NCI-H1105 treated with DMSO at 0.1 percent for 48 hours (cell line): ENCODE measurements at regions not wholly inside any gene's neighbourhood (a gene's known extent, or its start where the extent isn't known, plus 50 kb on each side); places are given as distances from the start of the nearest gene placed in this dataset.
A peak's percentile ranks its signal among the peaks of the same experiment; 100 is the strongest.
"Not testable (repeated sequence)": the region's sequence is repeated elsewhere in the genome, so short reads cannot be mapped to it uniquely, and the experiment has no call there.

Source experiments
- DNase-seq: peaks from one replicate; lab custom pipeline; 2025; lab: John Stamatoyannopoulos, UW

DNA sequence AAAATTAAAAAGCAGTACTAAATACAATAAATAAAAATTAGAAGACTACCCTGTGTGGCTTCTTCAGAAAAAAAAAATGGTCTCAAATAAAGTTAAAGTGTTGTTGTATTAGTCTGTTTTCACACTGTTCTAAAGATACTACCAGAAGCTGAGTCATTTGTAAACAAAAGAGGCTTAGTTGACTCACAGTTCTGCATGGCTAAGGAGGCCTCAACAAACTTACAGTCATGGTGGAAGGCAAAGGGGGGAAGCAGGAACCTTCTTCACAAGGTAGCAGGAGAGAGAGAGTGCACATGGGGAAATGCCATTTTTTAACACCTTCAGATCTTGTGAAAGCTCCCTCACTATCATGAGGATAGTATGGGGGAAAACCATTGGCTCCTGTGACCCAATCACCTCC, 612.8 kb downstream of the RNF144A start:
- no peak for DNase-seq

DNA sequence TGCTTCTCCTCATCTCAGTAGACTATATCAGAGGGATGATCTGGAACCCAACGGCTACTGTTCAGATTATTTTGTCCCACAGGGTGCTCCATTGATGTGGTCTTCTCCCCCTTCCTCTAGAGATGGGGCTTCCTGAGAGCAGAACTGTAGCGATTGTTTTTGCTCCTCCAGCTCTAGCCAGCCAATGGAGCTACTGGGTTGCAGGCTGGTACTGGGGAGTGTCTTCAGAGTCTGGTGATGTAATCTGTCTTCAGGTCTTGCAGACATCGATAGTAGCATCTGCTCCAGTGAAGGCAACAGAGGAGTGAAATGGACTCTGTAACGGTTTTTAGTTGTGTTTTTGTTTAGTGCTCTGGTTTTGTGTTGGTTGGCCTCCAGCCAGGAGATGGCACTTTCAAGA, 621.9 kb downstream of the RNF144A start:
- DNase-seq = no peak

DNA sequence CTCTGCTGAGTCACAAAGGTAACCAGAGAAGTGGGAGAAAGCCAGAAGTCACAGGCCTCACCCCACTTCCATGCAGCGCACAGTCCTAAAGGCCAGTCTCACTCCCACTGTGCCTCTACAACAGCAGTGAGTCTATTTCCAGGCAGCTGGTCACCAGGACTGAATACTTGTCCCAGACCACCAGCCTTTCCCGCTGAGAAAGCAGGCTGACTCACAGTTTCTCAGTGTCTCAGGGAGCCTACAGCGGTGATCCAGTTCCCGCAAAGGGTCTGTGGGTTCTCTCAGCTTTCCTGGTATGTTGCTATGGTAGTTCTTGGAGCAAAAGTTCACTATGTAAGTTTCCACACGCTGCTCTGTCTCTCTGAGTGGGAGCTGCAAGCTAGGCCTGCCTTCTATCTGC, 622.5 kb downstream of the RNF144A start:
- no peak for DNase-seq

DNA sequence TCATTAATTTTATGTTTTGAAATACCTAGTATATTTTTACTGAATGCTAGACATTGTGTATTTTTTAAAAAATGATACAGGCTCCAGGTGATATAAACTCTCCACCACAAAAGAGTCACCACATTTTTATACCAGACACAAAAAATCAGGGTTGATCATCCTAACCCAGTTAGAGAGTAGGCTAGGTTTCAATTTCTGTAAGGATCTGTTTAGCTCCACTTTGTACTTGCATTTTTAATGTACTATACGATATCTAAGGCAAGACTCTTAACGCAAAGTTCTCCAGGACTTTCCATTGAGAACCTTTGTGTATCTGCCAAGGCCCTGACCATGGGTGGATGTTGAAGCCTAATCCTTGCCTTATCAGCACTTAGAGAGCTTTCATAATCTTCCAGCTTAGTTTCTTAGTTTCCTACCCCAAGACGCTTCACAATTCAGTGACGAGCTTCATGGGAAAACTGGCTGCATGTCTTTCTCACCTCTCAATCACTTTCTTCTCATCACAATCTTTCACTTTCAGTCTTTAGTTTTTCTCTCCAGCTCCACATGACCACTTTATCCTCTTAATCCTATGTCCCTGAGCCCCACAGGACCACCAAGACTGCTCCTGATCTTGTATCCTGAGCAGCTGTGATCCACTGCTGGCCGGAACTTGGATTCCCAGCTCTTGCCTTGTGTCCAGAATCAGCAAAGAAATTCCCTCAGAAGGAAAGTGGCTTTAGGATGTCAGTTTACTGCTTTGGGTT, 635.8 kb downstream of the RNF144A start:
- no peak for DNase-seq

DNA sequence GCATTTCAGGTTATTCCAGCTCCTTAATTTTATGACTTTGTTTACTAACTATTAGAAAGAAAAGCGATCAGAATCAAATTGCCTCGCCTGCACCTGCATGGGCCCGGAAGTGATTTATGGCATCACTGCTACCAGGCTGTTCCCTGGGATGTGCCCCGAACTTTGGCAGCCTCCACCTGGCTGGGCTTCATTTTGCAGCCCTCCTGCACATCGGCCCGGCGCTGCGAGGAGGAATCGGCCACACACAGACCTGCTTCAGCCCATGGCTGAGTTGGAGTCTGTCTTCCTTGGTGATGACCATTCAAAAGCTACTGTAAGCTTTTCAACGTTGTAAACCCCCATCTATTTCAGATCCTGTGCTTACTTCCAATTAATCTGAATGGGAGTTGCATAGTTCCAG, 638.0 kb downstream of the RNF144A start:
- DNase-seq = peak; percentile 87

DNA sequence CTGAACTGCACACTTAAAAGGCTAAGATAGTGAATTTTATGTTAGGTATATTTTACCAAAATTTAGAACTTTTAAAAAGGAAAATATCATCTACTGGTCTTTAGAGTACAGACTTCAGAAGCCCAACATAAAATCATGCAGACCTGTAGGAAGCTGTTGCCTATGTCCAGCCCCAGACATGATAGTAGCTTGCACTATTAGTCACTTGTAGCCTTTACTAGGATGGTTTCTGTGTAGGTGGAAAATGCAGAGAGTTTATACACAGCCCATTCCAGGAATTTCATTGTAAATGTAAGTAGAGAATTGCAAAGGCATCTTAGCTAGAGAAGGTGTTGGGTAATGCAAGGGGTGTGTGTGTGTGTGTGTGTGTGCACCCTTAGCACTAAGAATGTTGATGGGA, 640.2 kb downstream of the RNF144A start:
- no peak for DNase-seq

DNA sequence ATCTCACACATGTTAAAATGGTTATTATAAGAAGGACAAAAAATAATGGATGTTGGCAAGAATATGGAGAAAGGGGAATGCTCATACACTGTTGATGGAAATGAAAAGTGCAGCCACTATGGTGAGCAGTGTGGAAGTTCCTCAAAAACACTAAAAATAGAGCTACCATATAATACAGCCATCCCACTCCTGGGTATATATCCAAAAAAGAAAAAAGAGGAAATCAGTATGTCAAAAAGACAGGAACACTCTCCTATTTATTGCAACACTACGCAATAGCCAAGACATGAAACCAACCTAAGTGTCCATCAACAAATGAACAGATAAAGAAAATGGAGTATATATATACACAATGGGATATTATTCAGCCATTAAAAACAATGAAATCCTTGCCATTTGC, 642.6 kb downstream of the RNF144A start:
- no peak for DNase-seq

DNA sequence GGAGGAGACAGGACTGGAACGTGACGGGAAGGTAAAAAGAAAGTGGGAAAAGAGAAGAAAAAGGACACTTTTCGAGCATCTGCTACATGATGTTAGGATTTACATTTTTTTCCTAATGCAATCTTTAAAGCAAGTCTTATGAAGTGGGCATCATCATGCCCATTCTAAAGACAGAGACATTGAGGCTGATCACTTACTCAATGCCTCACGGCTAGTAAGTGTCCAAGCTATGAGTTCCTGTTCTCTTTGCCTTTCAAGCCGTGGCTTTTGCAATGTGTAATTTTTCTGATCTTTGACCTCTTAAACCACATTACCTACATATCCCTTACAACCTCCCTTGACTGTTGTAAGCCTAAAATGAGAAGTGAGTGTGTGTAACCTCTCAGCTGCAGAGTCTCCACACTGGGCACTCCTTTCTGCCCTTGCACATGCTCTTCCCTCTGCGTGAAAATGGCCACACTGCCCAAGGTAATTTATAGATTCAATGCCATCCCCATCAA, 649.2 kb downstream of the RNF144A start:
- DNase-seq = no peak

DNA sequence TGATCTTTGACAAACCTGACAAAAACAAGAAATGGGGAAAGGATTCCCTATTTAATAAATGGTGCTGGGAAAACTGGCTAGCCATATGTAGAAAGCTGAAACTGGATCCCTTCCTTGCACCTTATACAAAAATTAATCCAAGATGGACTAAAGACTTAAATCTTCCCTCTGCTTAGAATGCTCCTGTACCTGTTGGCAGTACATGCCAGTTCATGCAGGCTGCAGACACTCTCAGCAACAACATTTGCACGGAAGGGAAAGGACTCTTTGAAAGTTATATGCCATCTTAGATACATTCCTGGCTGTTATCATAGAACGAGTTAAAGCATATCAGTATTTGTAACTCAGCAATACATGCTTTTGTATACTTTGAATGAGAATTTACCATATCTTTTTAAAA, 649.9 kb downstream of the RNF144A start:
- not testable (repeated sequence) for DNase-seq

DNA sequence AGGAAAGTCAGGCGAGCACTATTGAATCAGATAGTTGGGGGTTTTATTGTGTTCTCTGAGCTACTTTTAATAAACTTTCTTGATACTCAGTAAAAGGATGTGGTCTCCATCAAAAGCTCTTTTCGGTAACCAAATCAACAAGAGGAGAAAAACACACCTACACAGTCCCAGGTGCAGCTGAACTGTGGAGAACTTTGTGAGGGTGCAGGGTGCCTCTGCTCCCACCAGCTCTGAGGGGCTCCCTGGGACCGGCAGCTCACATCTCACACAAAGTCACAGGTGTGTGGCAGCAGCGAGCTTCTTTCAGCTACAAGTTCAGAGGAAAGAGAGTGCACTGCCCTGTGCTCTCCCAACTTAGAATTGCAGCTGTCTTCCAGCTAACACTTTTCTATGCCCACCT, 650.4 kb downstream of the RNF144A start:
- DNase-seq = no peak

DNA sequence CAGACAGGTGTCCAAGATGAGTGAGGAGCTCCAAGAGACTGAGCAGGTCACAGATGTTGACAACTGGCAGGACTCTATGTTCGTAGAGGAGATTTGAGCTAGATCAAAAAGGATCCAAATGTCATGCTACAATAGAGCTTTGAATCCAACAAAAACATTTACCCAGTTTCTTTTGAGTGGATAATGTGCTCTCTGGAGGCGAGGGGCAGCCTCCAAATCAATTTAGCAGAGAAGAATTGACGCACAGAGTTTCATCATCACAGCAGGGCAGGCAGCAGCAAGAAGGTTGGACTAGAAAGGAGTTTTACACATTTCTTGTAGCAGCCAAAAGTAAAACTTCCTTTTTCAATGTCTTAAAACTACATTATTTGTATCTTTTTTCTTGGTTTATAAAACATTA, 653.0 kb downstream of the RNF144A start:
- no peak for DNase-seq

DNA sequence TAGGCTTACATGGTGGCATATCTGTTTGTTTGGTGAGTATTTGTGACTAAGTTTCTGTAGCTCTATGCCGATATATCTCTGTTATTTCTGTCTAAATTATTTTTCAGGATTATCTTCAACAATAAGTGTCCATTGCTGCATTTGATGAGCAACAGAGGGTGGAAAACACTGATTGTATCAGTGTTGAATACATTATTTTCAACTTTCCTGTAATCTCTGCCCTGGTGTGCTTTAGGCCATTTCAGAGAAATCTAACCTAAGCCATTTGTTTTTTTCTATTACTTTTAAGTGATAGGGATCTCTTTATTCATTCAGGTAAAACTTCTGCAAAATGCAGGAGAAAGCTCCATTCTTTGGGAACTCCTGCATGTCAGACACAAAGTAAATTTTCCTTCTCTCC, 654.5 kb downstream of the RNF144A start:
- DNase-seq = no peak

DNA sequence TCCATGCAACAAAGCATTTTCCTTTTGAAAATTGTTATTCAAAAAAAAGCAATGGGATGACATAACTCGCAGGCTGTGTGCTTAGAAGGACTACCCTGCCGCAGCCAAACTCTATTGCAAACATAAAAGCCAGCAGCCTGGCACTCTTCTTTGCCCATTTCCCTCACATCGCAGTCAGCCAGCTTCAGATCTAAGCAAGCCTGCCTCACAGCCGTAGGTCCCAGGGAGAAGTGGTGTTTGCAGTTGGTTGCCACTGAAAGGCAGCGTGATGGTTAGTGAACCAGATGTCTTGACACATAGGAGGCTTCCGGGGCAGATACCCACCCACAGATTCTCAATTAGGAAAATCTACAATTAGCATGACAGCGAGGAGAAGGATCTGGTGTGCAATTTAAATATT, 655.2 kb downstream of the RNF144A start:
- DNase-seq = no peak

DNA sequence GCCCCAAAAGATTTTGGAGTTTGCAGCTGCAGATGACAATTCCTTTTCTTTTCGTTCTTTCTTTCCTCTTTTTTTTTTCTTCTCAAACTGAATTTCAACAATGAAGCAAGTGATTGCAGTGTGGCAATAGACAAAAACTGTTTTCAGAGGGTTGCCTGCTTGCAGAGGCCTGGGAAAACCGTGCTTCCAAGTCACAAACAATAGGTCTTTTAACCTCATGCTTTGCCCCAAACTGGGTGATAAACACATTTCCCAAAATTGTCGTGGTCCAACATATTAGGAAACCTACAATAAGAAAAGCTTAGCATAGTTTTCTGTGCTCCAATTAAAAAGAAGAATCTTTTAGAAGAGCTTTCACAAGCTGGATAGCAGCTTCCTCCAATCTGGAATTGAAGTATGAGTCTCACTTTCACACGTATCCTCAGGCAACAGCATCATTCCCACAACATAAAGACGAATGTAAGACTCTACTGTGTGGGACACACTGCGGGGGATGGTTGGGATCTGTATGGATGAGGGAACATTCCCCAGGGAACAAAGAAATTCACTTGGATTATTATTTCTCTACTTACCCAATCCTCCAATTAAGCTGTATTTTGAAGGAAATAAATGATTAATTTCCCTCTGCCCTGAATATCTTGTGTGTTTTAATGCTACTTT, 656.1 kb downstream of the RNF144A start:
- DNase-seq = no peak

DNA sequence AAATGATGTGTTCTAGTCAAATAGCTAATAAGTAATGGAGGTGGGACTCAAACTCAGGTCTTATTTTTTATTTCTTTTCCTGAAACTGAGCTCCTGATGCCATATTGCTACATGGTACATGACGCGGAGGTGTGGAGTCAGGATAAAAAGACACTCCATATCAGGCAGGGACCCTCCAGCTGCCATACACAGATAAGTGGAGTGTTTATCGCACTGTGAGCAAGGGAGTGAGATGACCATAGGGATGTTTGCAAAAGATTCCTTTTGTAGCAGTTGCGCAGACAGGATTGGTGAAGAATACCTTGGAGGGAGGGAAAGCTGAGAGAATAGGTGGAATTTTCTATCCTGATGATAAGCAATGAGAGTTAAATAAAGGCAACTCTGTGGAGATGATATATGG, 657.2 kb downstream of the RNF144A start:
- DNase-seq = no peak

DNA sequence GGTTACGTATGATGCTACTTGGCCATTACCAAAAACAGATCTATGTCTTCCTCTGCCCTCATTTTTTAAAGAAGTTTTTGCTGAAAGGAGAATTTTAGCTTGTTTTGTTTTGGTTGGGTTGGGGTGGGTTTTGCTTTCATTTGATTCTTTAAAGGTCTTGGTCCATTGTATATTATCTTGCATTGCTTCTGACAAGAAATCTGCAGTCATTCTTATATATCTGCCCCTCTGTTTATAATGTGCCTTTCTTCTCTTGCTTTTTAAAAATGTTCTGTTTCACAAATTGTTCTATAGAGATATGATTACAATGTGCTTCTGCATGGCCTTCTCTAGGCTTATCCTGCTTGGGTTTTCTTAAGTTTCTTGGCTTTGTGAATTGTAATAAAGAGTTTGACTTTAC, 660.6 kb downstream of the RNF144A start:
- DNase-seq = no peak

DNA sequence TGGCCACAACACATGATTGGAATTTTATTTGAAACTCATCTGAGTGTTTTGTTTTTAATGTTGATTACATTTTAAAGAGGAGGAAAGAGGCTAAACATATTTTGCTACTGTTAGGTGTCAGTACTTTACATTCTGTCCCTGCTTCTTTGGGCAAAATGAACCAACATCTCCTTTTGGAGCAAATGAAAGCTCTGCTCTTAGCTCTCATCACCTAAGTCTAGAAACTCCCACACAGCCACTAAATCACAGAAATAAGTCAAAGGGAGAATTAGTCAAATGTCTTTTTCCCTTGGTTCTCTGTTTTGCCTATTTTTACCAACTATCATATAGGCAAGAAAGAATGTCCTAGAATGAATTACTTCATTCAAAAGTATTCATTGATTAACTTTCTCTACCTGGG, 666.8 kb downstream of the RNF144A start:
- no peak for DNase-seq

DNA sequence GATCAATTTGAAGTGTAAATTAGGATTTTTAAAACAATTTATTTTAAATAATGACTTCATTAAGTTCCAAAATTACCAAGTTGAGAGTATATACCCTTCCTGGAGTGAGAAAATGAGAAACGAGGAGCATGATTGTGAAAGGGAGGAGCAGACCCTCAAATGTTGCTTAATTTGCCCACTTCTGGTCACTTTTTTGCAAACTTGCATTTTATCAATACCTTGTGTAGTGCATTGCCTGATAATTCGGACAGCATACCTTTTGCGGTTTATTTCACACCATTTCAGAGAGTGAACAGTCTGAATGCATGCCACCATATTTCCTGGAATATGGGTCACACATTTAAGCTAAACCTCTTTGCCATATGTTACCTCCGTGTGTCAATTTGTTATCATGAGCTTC, 669.7 kb downstream of the RNF144A start:
- DNase-seq = no peak

DNA sequence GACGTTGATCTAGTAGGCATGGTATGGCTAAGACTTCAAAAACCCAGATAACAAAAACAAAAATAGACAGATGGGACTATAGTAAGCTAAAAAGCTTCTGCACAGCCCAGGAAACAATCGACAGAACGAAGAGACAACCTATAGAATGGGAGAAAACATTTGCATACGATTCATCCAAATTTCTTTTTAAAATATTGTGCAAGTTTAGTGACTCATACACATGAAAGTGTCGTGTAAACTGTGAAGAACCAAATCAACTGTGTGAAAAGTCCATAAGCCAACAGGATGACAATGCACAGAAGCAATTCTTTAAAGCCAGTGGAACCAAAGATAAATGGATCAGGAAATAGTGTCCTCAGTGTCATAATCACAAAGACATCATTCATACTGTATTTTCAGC, 671.1 kb downstream of the RNF144A start:
- no peak for DNase-seq

DNA sequence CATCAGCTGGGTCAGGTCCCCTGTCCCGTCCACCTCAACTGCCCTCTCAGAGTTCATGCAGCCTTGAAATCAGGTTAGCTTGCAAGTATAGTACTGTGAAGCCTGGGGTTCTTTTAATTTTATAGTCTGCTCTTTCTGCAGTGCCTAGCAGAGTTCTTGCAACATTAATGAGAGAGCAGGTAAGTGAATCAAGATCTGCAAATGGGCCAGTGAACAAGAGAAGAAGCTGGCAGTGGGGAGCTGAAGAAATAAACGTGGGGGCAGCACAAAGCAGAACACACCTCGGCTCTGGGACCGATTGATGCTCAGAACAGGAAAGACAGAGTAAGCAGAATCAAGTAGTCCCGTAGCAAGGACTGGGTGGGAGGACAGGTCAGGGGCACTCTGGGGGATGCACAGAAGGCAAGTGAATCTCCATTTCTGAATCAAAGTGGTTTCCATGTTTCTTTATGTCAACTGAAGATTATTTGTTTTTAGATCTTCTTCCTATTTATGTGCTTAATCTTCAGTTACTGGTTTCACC, 675.5 kb downstream of the RNF144A start:
- DNase-seq = no peak

DNA sequence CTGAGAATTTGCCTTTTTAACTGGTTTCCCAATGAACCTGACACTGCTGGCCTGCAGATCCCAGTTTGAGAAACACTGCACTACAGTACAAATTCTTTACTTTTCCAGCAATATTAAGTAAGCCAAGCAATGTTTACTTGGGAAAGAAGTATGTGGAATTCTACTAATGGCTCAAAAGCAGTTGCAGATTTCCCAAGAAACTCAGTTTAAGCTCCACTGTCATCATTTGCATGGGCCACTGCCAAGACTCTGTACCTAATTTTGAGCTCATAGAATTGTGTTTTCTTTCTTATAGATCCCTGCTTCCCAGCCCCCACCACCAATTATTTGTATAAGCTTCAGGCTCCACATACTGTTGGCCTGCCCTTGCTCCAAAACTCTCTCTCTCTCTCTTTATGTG, 676.1 kb downstream of the RNF144A start:
- no peak for DNase-seq

DNA sequence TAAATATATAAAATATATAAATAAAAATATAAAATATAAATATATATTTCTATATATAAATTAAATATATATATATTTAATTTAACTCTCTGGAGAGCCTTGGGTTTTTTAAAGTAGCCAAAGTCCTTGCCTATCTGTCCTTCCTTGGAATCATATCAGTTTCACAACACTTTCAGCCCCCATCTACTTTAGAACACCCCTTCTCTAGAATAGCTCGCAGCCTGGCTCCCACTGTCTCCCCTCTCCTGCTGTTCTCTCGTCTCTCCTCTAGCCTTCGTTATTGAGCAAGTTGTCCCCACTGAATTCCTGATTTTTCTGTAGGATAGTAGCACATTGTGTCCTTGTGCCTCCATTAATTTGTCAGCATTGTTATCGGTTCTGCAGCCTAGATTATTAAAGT, 677.0 kb downstream of the RNF144A start:
- DNase-seq = no peak

DNA sequence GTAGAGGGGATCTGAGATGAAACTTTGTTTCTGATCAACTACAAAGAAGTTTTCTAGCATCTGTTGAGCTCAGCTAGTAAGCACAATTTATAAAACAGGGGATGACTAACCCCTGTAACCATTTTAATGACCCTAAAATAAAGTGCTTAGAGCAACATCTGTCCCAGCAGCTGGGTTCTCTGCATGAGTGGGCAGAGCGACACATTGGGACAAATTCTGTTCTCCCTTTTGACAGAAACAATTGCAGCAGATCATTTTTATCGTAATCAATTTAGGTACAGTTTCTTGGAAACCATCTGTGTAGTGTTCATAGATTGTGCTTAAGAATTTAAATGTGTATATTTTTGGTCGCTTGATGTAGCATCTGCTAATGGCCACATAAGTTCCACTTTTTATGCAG, 678.0 kb downstream of the RNF144A start:
- DNase-seq = no peak

DNA sequence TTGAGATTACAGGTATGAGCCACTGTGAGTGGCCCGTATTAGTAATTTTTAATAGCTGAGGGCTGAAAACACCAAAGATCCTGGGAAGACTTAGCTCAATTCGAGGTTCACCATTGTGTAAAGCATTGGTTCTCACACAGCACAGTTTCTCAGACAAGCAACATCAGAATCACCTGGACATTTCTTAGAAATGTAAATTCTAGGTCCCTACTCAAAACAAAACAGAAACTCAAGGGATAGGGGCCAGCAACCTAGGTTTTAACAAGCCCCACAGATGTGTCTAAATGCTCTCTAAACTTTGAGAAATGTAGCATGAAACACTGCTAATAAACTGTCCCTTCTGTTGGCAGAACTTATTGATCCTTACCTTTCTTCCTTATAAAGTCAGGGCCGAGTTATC, 681.2 kb downstream of the RNF144A start:
- no peak for DNase-seq
